ENCODE measurements at regions not wholly inside any gene's neighbourhood (a gene's known extent, or its start where the extent isn't known, plus 50 kb on each side); places are given as distances from the start of the nearest gene placed in this dataset.

GRCh38 chr2:103962670-103963069 is 891.2 kb upstream of the POU3F3 start:
- ChIA-PET POLR2A (no interaction called here), CTCF (no interaction called here)
- no peak for TF ChIP-seq L3MBTL2 (conservative IDR thresholded peaks at IDR 0.05)
- TF ChIP-seq SP1 (IDR thresholded peaks at IDR 0.05) = no peak
- no peak for TF ChIP-seq ZNF384 (IDR thresholded peaks at IDR 0.05)
- TF ChIP-seq NFRKB (IDR thresholded peaks at IDR 0.05) = no peak
- TF ChIP-seq FOXA1 (IDR thresholded peaks at IDR 0.05) = no peak
- TF ChIP-seq HDGF (IDR thresholded peaks at IDR 0.05; ENCODE audit: borderline replicate concordance) = no peak
- no peak for TF ChIP-seq BHLHE40 (IDR thresholded peaks at IDR 0.05; ENCODE audit: borderline replicate concordance)
- no peak for TF ChIP-seq ARNT (IDR thresholded peaks at IDR 0.05)
- no peak for TF ChIP-seq LEF1 (IDR thresholded peaks at IDR 0.05; ENCODE audit: borderline replicate concordance)
- no peak for TF ChIP-seq CTBP1 (IDR thresholded peaks at IDR 0.05; ENCODE audit: borderline replicate concordance)
- no peak for TF ChIP-seq PKNOX1 (IDR thresholded peaks at IDR 0.05)
- TF ChIP-seq FOXM1 (IDR thresholded peaks at IDR 0.05; ENCODE audit: borderline replicate concordance) = no peak
- no peak for TF ChIP-seq FOXK2 (IDR thresholded peaks at IDR 0.05)
- TF ChIP-seq TARDBP (IDR thresholded peaks at IDR 0.05) = no peak
- no peak for TF ChIP-seq ELF4 (IDR thresholded peaks at IDR 0.05)
- TF ChIP-seq SUZ12 (IDR thresholded peaks at IDR 0.05) = no peak
- no peak for DNase-seq (ENCODE audit: extremely low spot score)

DNA sequence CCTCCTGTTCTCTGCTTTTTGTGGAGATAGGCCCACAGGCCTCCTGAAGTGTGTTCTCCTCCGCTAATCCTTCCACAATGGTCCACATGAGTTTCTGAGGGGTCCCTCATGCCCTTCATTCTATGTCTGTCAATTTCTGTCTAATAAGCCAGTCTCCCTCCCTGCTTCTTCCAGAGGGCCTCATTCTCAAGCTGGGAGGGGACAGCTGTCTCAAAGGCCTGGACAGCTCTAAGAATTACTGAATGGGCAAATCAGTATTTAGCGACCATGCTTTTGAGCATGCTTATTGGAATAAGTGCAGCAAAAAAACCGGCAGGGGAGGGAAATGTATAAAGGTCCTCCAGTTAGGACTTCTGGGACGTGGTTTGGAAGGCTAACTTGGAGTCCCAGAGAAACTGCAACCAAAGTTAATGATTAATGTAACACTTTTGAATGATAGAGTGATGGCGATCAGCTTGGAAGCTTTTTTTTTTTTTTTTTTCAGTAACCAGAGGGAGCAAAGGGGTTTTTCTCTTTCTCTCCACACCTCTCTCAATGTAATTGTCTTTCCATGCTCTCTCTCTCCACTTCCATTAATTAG is 890.7 kb upstream of the POU3F3 start:
- TF ChIP-seq SUZ12 (IDR thresholded peaks at IDR 0.05) = no peak
- no peak for TF ChIP-seq BHLHE40 (IDR thresholded peaks at IDR 0.05; ENCODE audit: borderline replicate concordance)
- TF ChIP-seq CTBP1 (IDR thresholded peaks at IDR 0.05; ENCODE audit: borderline replicate concordance) = no peak
- TF ChIP-seq LEF1 (IDR thresholded peaks at IDR 0.05; ENCODE audit: borderline replicate concordance) = no peak
- CTCF ChIA-PET = no interaction called here
- POLR2A ChIA-PET = no interaction called here
- no peak for DNase-seq (ENCODE audit: extremely low spot score)

DNA sequence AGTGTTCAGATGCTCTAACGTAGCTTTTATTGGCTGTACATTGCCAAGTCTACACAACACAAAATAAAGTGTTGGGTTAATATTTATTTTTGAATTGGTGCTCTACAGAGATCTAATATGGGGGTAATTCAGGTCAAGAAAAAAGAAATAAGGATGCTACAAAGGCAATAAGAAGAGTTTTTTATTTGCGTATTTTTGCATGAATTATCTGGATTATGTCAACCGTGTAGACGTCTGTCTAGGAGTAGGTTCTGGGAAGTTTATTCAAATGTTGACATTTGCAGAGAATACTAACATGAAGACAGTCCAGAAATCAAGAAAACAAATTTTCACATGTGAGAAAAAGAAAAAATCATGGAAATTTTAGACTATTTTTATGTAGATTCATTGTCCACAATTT is 876.7 kb upstream of the POU3F3 start:
- CTCF ChIA-PET = interaction anchor here (1.1 kb wide), 1 partner anchor 45 kb away, joined by 3 read pairs; no protein-coding TSS in a partner anchor
- POLR2A ChIA-PET = no interaction called here

DNA sequence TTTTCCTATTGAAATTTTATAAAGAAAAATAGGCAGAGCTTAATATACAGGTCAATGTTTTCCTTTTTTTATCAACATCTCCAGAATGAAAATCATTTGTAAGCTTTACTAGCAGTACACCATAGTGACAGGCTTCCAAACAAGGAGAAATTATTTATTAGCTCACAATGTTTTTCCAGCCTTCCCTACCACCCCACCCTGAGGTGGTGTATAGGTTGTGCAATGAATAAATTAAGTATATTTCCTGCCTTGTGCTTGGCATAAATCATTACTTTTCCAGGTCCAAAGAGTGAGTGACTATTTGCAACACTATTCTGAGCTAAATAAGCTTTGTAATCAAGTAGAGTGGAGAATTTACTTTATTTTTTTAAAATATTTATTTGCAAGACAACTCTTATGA is 876.2 kb upstream of the POU3F3 start:
- CTCF ChIA-PET = interaction anchor here (1.1 kb wide), 1 partner anchor 44 kb away, joined by 3 read pairs; no protein-coding TSS in a partner anchor

More for the DNA sequence above, 876.7 kb upstream of the POU3F3 start:
- no peak for TF ChIP-seq HDGF (IDR thresholded peaks at IDR 0.05; ENCODE audit: borderline replicate concordance)
- TF ChIP-seq FOXA1 (IDR thresholded peaks at IDR 0.05) = no peak
- TF ChIP-seq TARDBP (IDR thresholded peaks at IDR 0.05) = no peak
- TF ChIP-seq NFRKB (IDR thresholded peaks at IDR 0.05) = no peak
- no peak for TF ChIP-seq SUZ12 (IDR thresholded peaks at IDR 0.05)
- no peak for TF ChIP-seq LEF1 (IDR thresholded peaks at IDR 0.05; ENCODE audit: borderline replicate concordance)
- TF ChIP-seq CTBP1 (IDR thresholded peaks at IDR 0.05; ENCODE audit: borderline replicate concordance) = no peak
- no peak for TF ChIP-seq ARNT (IDR thresholded peaks at IDR 0.05)
- no peak for TF ChIP-seq SP1 (IDR thresholded peaks at IDR 0.05)
- no peak for TF ChIP-seq L3MBTL2 (conservative IDR thresholded peaks at IDR 0.05)
- no peak for TF ChIP-seq PKNOX1 (IDR thresholded peaks at IDR 0.05)
- DNase-seq (ENCODE audit: extremely low spot score) = no peak

GRCh38 chr2:103980401-103980800 is 873.5 kb upstream of the POU3F3 start:
- POLR2A ChIA-PET = no interaction called here
- DNase-seq (ENCODE audit: extremely low spot score) = no peak
- CTCF ChIA-PET = no interaction called here
- TF ChIP-seq SP1 (IDR thresholded peaks at IDR 0.05) (no peak), HDGF (IDR thresholded peaks at IDR 0.05; ENCODE audit: borderline replicate concordance) (no peak), TARDBP (IDR thresholded peaks at IDR 0.05) (no peak), LEF1 (IDR thresholded peaks at IDR 0.05; ENCODE audit: borderline replicate concordance) (no peak), SUZ12 (IDR thresholded peaks at IDR 0.05) (no peak), CTBP1 (IDR thresholded peaks at IDR 0.05; ENCODE audit: borderline replicate concordance) (no peak), NFRKB (IDR thresholded peaks at IDR 0.05) (no peak), FOXM1 (IDR thresholded peaks at IDR 0.05; ENCODE audit: borderline replicate concordance) (no peak)

More for the DNA sequence above, 876.2 kb upstream of the POU3F3 start:
- no peak for TF ChIP-seq TARDBP (IDR thresholded peaks at IDR 0.05)
- POLR2A ChIA-PET = no interaction called here
- DNase-seq (ENCODE audit: extremely low spot score) = no peak

DNA sequence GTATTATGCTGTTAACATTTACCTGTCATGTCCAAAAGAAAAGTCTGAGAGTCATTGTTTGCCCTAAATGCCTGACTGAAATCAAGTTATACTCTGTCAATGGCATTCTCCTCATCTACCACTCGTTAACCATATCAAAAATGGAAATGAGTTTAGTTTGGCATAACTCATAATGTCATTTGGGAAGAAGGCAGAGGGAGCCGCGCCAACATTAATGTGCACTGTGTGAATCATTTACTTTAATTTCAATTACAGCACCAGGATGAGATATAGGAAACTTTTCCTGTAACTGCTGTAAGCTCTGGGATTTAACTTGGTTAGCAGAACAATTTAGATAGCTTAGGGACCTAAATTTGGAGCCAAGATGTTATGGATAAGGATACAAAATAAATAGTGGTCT is 871.2 kb upstream of the POU3F3 start:
- POLR2A ChIA-PET = no interaction called here
- TF ChIP-seq FOXM1 (IDR thresholded peaks at IDR 0.05; ENCODE audit: borderline replicate concordance) = no peak
- no peak for TF ChIP-seq HDGF (IDR thresholded peaks at IDR 0.05; ENCODE audit: borderline replicate concordance)
- TF ChIP-seq CTBP1 (IDR thresholded peaks at IDR 0.05; ENCODE audit: borderline replicate concordance) = no peak
- TF ChIP-seq NFRKB (IDR thresholded peaks at IDR 0.05) = no peak
- TF ChIP-seq ZNF384 (IDR thresholded peaks at IDR 0.05) = no peak
- TF ChIP-seq SUZ12 (IDR thresholded peaks at IDR 0.05) = no peak
- no peak for TF ChIP-seq BHLHE40 (IDR thresholded peaks at IDR 0.05; ENCODE audit: borderline replicate concordance)
- no peak for TF ChIP-seq ELF4 (IDR thresholded peaks at IDR 0.05)
- no peak for TF ChIP-seq TARDBP (IDR thresholded peaks at IDR 0.05)
- DNase-seq (ENCODE audit: extremely low spot score) = no peak
- CTCF ChIA-PET = no interaction called here

DNA sequence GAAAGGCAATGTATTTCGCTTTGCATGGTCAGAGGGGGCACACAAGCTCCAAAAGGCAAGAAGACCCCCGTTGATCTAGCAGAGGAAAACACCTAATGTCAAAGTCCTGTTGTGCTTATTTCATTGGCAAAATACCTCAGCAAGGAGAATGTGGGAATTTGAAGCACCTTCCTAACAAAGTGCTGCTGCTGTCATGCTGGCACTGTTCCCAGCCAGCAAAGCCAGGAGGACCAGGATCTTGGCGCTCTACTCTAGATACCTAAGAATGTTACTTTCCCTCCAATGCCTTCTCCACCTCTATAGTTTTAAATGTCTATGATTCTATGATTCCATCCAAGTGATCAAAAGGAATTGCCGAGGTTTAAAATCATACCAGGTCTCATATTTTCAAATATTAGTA is 867.9 kb upstream of the POU3F3 start:
- DNase-seq (ENCODE audit: extremely low spot score) = no peak
- POLR2A ChIA-PET = no interaction called here
- CTCF ChIA-PET = no interaction called here
- TF ChIP-seq FOXM1 (IDR thresholded peaks at IDR 0.05; ENCODE audit: borderline replicate concordance) = no peak

DNA sequence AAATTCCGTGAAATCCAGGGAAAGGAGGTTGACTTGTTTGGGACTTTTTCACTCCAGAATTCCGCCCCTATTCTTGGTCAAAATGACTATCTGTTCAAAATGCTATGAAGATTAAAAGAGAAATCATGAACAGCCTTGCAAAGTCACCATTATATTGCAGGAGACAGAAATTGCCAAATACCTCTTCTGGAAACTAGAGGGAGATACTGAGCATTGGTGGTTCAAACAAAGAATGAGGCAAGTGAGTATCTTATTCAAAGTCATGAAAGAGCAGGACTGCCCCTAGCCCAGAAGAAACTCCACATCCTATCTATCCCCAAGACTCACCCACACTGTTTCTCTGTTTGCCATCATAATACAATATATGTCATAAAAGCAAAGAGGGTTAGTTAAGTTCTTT is 862.3 kb upstream of the POU3F3 start:
- CTCF ChIA-PET = no interaction called here
- TF ChIP-seq FOXM1 (IDR thresholded peaks at IDR 0.05; ENCODE audit: borderline replicate concordance) = no peak
- no peak for TF ChIP-seq SUZ12 (IDR thresholded peaks at IDR 0.05)
- no peak for TF ChIP-seq FOXA1 (IDR thresholded peaks at IDR 0.05)
- TF ChIP-seq TARDBP (IDR thresholded peaks at IDR 0.05) = no peak
- TF ChIP-seq LEF1 (IDR thresholded peaks at IDR 0.05; ENCODE audit: borderline replicate concordance) = no peak
- no peak for TF ChIP-seq HDGF (IDR thresholded peaks at IDR 0.05; ENCODE audit: borderline replicate concordance)
- peak; percentile 16 for DNase-seq (ENCODE audit: extremely low spot score)

More for the DNA sequence above, 862.3 kb upstream of the POU3F3 start:
- POLR2A ChIA-PET = no interaction called here
